ENCODE measurements at regions not wholly inside any gene's neighbourhood (a gene's known extent, or its start where the extent isn't known, plus 50 kb on each side); places are given as distances from the start of the nearest gene placed in this dataset.

DNA sequence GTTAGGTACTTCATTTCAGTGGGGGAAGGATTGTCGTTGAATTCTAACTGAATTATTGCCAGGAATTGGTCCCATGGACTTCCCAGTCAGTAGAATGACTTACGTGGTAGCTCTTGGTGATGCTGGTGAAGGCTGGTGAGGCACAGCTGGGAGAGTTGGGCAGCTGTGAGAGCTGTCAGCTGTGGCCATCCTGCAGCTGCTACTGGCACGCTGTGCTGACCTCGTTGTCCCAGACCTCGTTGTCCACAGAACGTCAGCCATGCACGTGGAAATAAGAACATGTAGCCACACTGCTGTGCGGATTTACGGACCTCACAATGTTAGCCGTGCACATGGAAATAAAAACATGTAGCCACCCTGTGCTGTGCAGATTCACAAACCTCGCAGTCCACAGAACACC, 102.3 kb downstream of the NPIPB11 start:
- Histone ChIP-seq H3K4me2 (ENCODE audit: low read depth, low read length) (no peak overlapping the region), H3K9me1 (ENCODE audit: insufficient read depth, low read length) (peaks cover 30% of the 10 kb centered on the region), H3K9me3 (ENCODE audit: control insufficient read depth, insufficient read depth, low read length) (no peaks in the 10 kb centered on the region), H3K27me3 (ENCODE audit: control insufficient read depth, insufficient read depth, low read length) (no peaks in the 10 kb centered on the region), H4K91ac (ENCODE audit: insufficient read depth, low read depth, low read length) (peak overlapping the region; percentile 72; the same call in 1 of the 2 replicates), H3K56ac (ENCODE audit: extremely low read depth, insufficient read depth, low read length) (no peak overlapping the region), H4K5ac (ENCODE audit: low read depth, low read length) (peak overlapping the region; percentile 52; the same call in 1 of the 2 replicates), H3K79me1 (ENCODE audit: low read depth in 1 of 2, low read length in 2 of 2) (peaks cover 0 to 12% of the 10 kb centered on the region in 2 experiments; a peak in 1 of 4 replicates), H3K23ac (ENCODE audit: low read depth, low read length) (no peak overlapping the region), H2BK5ac (ENCODE audit: low read depth, low read length, poor library complexity, severe bottlenecking) (no peak overlapping the region), H3K4me1 (ENCODE audit: control insufficient read depth, insufficient read depth, low read length) (peaks cover 30% of the 10 kb centered on the region), H2AK5ac (ENCODE audit: low read depth, low read length) (peak overlapping the region; percentile 94), H4K8ac (ENCODE audit: low read depth in 2 of 2, low read length in 2 of 2) (peak overlapping the region in 1 of 2 experiments; percentile 72; a peak in 1 of 4 replicates), H3K27ac (ENCODE audit: insufficient read depth, low read length) (no peak overlapping the region), H2BK20ac (ENCODE audit: low read depth, low read length) (0 out of 2 replicates have a peak overlapping the region, but pooled peaks have one; percentile 40), H2AK9ac (replicated peaks; ENCODE audit: low read depth, low read length, poor library complexity) (no peak overlapping the region), H3K4ac (ENCODE audit: low read depth, low read length) (peak overlapping the region; percentile 33; the same call in 1 of the 2 replicates), H2BK15ac (ENCODE audit: low read depth, low read length) (no peak overlapping the region), H3K9ac (ENCODE audit: low read depth, low read length) (no peak overlapping the region), H3K4me3 (ENCODE audit: insufficient read depth, low read depth, low read length) (no peak overlapping the region), H3K14ac (replicated peaks; ENCODE audit: low read depth, low read length) (0 out of 2 replicates have a peak overlapping the region, but pooled peaks have one; percentile 38), H4K20me1 (ENCODE audit: insufficient read depth, low read length) (no peaks in the 10 kb centered on the region), H3K36me3 (ENCODE audit: control insufficient read depth, insufficient read depth, low read length) (peaks cover 5% of the 10 kb centered on the region), H2BK120ac (ENCODE audit: low read depth, low read length) (peak overlapping the region; percentile 10), H2AFZ (replicated peaks; ENCODE audit: low read length, poor library complexity) (no peak overlapping the region), H3K18ac (ENCODE audit: low read depth, low read length) (peak overlapping the region; percentile 54; the same call in 1 of the 2 replicates)
- WGBS, 2 experiments (ENCODE audit: extremely low coverage in 2 of 2, insufficient read length in 1 of 2), result 64% methylated on average over 11 of the region's 11 CpGs; no CpG with 5 or more reads in 1 of the 2 experiments
- BruUV-seq (replicated peaks), result no TSS peak
- in situ Hi-C loops (cut with MboI; ENCODE audit: low sequenced_read_pairs) (no loop called here), dilution Hi-C loops (cut with HindIII; ENCODE audit: low sequenced_read_pairs, unreplicated experiment) (no loop called here), intact Hi-C loops (cut with micrococcal nuclease) (no loop called here)
- ATAC-seq (ENCODE audit: low read depth) (no peak), DNase-seq (no peak)
- ChIA-PET POLR2A (ENCODE audit: unreplicated experiment) (no interaction called here), CTCF (no interaction called here)
- no peak for TF ChIP-seq RCOR1 (IDR thresholded peaks at IDR 0.05; ENCODE audit: insufficient replicate concordance, low read length)
- TF ChIP-seq MAZ (IDR thresholded peaks at IDR 0.05; ENCODE audit: borderline replicate concordance, low read depth, low read length), result no peak
- no peak for TF ChIP-seq MXI1 (IDR thresholded peaks at IDR 0.05; ENCODE audit: borderline replicate concordance, low read depth, low read length)
- no peak for TF ChIP-seq FOS (IDR thresholded peaks at IDR 0.05; ENCODE audit: low read depth, low read length)
- no peak for TF ChIP-seq NFE2L2 (IDR thresholded peaks at IDR 0.05; ENCODE audit: low read depth, low read length)
- TF ChIP-seq, protein P1, sequence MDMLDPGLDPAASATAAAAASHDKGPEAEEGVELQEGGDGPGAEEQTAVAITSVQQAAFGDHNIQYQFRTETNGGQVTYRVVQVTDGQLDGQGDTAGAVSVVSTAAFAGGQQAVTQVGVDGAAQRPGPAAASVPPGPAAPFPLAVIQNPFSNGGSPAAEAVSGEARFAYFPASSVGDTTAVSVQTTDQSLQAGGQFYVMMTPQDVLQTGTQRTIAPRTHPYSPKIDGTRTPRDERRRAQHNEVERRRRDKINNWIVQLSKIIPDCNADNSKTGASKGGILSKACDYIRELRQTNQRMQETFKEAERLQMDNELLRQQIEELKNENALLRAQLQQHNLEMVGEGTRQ (IDR thresholded peaks at IDR 0.05; ENCODE audit: low read depth, low read length), result no peak
- TF ChIP-seq, protein P2, sequence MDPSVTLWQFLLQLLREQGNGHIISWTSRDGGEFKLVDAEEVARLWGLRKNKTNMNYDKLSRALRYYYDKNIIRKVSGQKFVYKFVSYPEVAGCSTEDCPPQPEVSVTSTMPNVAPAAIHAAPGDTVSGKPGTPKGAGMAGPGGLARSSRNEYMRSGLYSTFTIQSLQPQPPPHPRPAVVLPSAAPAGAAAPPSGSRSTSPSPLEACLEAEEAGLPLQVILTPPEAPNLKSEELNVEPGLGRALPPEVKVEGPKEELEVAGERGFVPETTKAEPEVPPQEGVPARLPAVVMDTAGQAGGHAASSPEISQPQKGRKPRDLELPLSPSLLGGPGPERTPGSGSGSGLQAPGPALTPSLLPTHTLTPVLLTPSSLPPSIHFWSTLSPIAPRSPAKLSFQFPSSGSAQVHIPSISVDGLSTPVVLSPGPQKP (IDR thresholded peaks at IDR 0.05; ENCODE audit: borderline replicate concordance, low read depth, low read length), result no peak
- TF ChIP-seq RAD21 (IDR thresholded peaks at IDR 0.05; ENCODE audit: low read length), result no peak
- TF ChIP-seq CEBPB (IDR thresholded peaks at IDR 0.05; ENCODE audit: low read depth, low read length), result no peak
- TF ChIP-seq MAFK (IDR thresholded peaks at IDR 0.05; ENCODE audit: low read depth, low read length), result no peak
- TF ChIP-seq RFX5 (IDR thresholded peaks at IDR 0.05; ENCODE audit: low read depth, low read length), result no peak
- TF ChIP-seq, protein P3, sequence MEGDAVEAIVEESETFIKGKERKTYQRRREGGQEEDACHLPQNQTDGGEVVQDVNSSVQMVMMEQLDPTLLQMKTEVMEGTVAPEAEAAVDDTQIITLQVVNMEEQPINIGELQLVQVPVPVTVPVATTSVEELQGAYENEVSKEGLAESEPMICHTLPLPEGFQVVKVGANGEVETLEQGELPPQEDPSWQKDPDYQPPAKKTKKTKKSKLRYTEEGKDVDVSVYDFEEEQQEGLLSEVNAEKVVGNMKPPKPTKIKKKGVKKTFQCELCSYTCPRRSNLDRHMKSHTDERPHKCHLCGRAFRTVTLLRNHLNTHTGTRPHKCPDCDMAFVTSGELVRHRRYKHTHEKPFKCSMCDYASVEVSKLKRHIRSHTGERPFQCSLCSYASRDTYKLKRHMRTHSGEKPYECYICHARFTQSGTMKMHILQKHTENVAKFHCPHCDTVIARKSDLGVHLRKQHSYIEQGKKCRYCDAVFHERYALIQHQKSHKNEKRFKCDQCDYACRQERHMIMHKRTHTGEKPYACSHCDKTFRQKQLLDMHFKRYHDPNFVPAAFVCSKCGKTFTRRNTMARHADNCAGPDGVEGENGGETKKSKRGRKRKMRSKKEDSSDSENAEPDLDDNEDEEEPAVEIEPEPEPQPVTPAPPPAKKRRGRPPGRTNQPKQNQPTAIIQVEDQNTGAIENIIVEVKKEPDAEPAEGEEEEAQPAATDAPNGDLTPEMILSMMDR (conservative IDR thresholded peaks at IDR 0.05; ENCODE audit: low read depth, low read length), result no peak
- TF ChIP-seq SMC3 (IDR thresholded peaks at IDR 0.05; ENCODE audit: low read depth, low read length), result no peak
- no peak for TF ChIP-seq POLR2A (IDR thresholded peaks at IDR 0.05; ENCODE audit: low read depth, low read length)
- TF ChIP-seq BHLHE40 (IDR thresholded peaks at IDR 0.05; ENCODE audit: low read depth, low read length), result no peak
- TF ChIP-seq CHD1 (IDR thresholded peaks at IDR 0.05; ENCODE audit: low read depth, low read length), result no peak

Data from IMR-90 (cell line).